Nephron (organoid): ENCODE measurements at regions not wholly inside any gene's neighbourhood (a gene's known extent, or its start where the extent isn't known, plus 50 kb on each side); places are given as distances from the start of the nearest gene placed in this dataset.

ENCODE experiments used
- H3K27ac Mint-ChIP-seq, 3 experiments: 2 replicates each; pipeline ENCODE4 v1.8.0; 2020; ENCODE audit warnings: mixed read lengths in 3 of 3, mild to moderate bottlenecking in 2 of 3, moderate library complexity in 1 of 3
- H3K27me3 Mint-ChIP-seq: 2 replicates; pipeline ENCODE4 v1.8.0; 2021; ENCODE audit warnings: low read depth, mild to moderate bottlenecking, moderate library complexity, mixed read lengths
- H3K36me3 Mint-ChIP-seq: 2 replicates; pipeline ENCODE4 v1.8.0; 2020; ENCODE audit warnings: low read depth, mixed read lengths
- H3K4me1 Mint-ChIP-seq: 2 replicates; pipeline ENCODE4 v1.8.0; 2020; ENCODE audit warnings: mixed read lengths
- H3K4me3 Mint-ChIP-seq, 3 experiments: 2 replicates each; pipeline ENCODE4 v1.8.0; 2020; ENCODE audit warnings: mild to moderate bottlenecking in 3 of 3, mixed read lengths in 3 of 3, moderate library complexity in 2 of 3
- H3K9me3 Mint-ChIP-seq: 2 replicates; pipeline ENCODE4 v1.8.0; 2020; ENCODE audit warnings: mixed read lengths
- CTCF ChIP-seq, 3 experiments: fragments of 200-600 bp; sonication (generic); IDR thresholded peaks; one replicate each; pipeline ENCODE4 v1.5.0; 2021; ENCODE audit warnings: antibody characterized with exemption in 3 of 3; ENCODE audit not compliant: unreplicated experiment in 3 of 3

- TF ChIP-seq CTCF (IDR thresholded peaks at IDR 0.05; ENCODE audit: unreplicated experiment in 3 of 3) = no peak
- peaks cover 29% of the 10 kb centered on the region for H3K4me1 Mint-ChIP-seq
- no peaks in the 10 kb centered on the region for H3K36me3 Mint-ChIP-seq
- no peaks in the 10 kb centered on the region for H3K27me3 Mint-ChIP-seq
- peaks cover 6% of the 10 kb centered on the region for H3K9me3 Mint-ChIP-seq
- H3K27ac Mint-ChIP-seq = peak overlapping the region in 2 of 3 experiments; percentile 19 to 27
- H3K4me3 Mint-ChIP-seq = no peak overlapping the region
These were observed 502.8 kb upstream of the CDH11 start for GRCh38 chr16:65624666-65625065.

- no peak for TF ChIP-seq CTCF (IDR thresholded peaks at IDR 0.05; ENCODE audit: unreplicated experiment in 3 of 3)
- Mint-ChIP-seq H3K9me3 (peaks cover 6% of the 10 kb centered on the region), H3K27me3 (no peaks in the 10 kb centered on the region), H3K36me3 (no peaks in the 10 kb centered on the region), H3K27ac (peak overlapping the region in 2 of 3 experiments; percentile 19 to 27), H3K4me1 (peaks cover 25% of the 10 kb centered on the region), H3K4me3 (no peak overlapping the region)
These were observed 502.4 kb upstream of the CDH11 start for GRCh38 chr16:65624229-65624628.

GRCh38 chr16:65622871-65623270 is 501.0 kb upstream of the CDH11 start:
- Mint-ChIP-seq H3K4me3 (no peak overlapping the region), H3K27me3 (no peaks in the 10 kb centered on the region), H3K27ac (no peak overlapping the region), H3K4me1 (peaks cover 23% of the 10 kb centered on the region), H3K9me3 (peaks cover 6% of the 10 kb centered on the region), H3K36me3 (no peaks in the 10 kb centered on the region)
- no peak for TF ChIP-seq CTCF (IDR thresholded peaks at IDR 0.05; ENCODE audit: unreplicated experiment in 3 of 3)

GRCh38 chr16:65622151-65622550 is 500.3 kb upstream of the CDH11 start:
- H3K36me3 Mint-ChIP-seq = no peaks in the 10 kb centered on the region
- no peaks in the 10 kb centered on the region for H3K27me3 Mint-ChIP-seq
- H3K4me1 Mint-ChIP-seq = peaks cover 30% of the 10 kb centered on the region
- TF ChIP-seq CTCF (IDR thresholded peaks at IDR 0.05; ENCODE audit: unreplicated experiment in 3 of 3) = no peak
- peaks cover 6% of the 10 kb centered on the region for H3K9me3 Mint-ChIP-seq
- no peak overlapping the region for H3K4me3 Mint-ChIP-seq
- H3K27ac Mint-ChIP-seq = peak overlapping the region in 1 of 3 experiments; percentile 27

- H3K27me3 Mint-ChIP-seq = no peaks in the 10 kb centered on the region
- H3K27ac Mint-ChIP-seq = peak overlapping the region in 1 of 3 experiments; percentile 36
- peaks cover 6% of the 10 kb centered on the region for H3K9me3 Mint-ChIP-seq
- no peak overlapping the region for H3K4me3 Mint-ChIP-seq
- no peaks in the 10 kb centered on the region for H3K36me3 Mint-ChIP-seq
- peaks cover 30% of the 10 kb centered on the region for H3K4me1 Mint-ChIP-seq
- TF ChIP-seq CTCF (IDR thresholded peaks at IDR 0.05; ENCODE audit: unreplicated experiment in 3 of 3) = no peak
These were observed 499.8 kb upstream of the CDH11 start for GRCh38 chr16:65621640-65622039.

GRCh38 chr16:65619606-65620005 is 497.7 kb upstream of the CDH11 start:
- no peak for TF ChIP-seq CTCF (IDR thresholded peaks at IDR 0.05; ENCODE audit: unreplicated experiment in 3 of 3)
- Mint-ChIP-seq H3K9me3 (peaks cover 3% of the 10 kb centered on the region), H3K27me3 (peaks cover 4% of the 10 kb centered on the region)

More at GRCh38 chr16:65619606-65620005, 497.7 kb upstream of the CDH11 start:
- H3K27ac Mint-ChIP-seq = no peak overlapping the region
- no peak overlapping the region for H3K4me3 Mint-ChIP-seq
- peaks cover 28% of the 10 kb centered on the region for H3K4me1 Mint-ChIP-seq
- H3K36me3 Mint-ChIP-seq = no peaks in the 10 kb centered on the region
